HL-60 (cell line): ENCODE measurements at regions not wholly inside any gene's neighbourhood (a gene's known extent, or its start where the extent isn't known, plus 50 kb on each side); places are given as distances from the start of the nearest gene placed in this dataset.

Experiments
- DNase-seq, 2 experiments: peaks; one replicate each; pipeline ENCODE4 v3.0.0-alpha.2; 2010 to 2020; ENCODE audit warnings: low read depth in 1 of 2, low spot score in 1 of 2
- H3K27ac ChIP-seq: fragments of 250-450 bp; sonication (Bioruptor Pico); replicated peaks from 2 replicates; pipeline ENCODE4 v1.5.1; 2020; ENCODE audit warnings: mild to moderate bottlenecking, moderate library complexity
- H3K27me3 ChIP-seq: fragments of 250-450 bp; sonication (Bioruptor Pico); 2 replicates; pipeline ENCODE4 v1.5.1; 2021; ENCODE audit warnings: mild to moderate bottlenecking, moderate library complexity; ENCODE audit not compliant: insufficient read depth, poor library complexity, severe bottlenecking
- H3K4me3 ChIP-seq: replicated peaks from 2 replicates; pipeline ENCODE4 v1.5.1; 2011; ENCODE audit warnings: mild to moderate bottlenecking, control low read depth, low read length; ENCODE audit not compliant: insufficient read depth
- GABPA ChIP-seq: IDR thresholded peaks from 2 replicates; pipeline ENCODE4 v1.6.1; 2012; ENCODE audit warnings: low read depth
- POLR2AphosphoS5 ChIP-seq: IDR thresholded peaks from 2 replicates; pipeline ENCODE4 v1.6.1; 2012; ENCODE audit warnings: low read depth
- SPI1 ChIP-seq: IDR thresholded peaks from 2 replicates; pipeline ENCODE4 v1.6.1; 2012; ENCODE audit warnings: low read depth, mild to moderate bottlenecking, borderline replicate concordance
- TF ChIP-seq, protein P1 (sequence below): IDR thresholded peaks from 2 replicates; pipeline ENCODE4 v1.6.1; 2012; ENCODE audit warnings: low read depth; ENCODE audit not compliant: insufficient replicate concordance
- TF ChIP-seq, protein P2 (sequence below): IDR thresholded peaks from one replicate; pipeline ENCODE4 v1.5.1; 2011; ENCODE audit warnings: low read length, control low read depth, inconsistent platforms; ENCODE audit not compliant: insufficient read depth

DNA sequence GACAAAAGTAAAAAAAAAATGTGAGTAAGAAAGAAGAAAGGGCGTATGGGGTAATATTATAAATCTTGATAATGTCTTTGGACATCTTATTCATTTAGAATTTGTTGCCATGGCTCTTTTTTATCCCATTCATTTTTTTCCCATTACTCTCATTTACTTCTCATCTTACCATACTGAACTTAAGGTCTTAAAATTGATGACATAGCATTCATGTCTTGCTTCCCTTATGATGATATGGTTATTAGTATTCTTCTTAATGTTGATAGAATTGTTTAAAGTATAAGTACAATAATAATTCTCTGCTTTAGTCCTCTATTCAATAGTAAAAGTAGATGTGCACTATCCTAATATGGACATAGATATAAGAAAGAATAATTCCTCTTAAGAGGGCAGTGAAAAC is 204.1 kb upstream of the KLF12 start:
- DNase-seq, result no peak
- TF ChIP-seq POLR2AphosphoS5 (no peak), SPI1 (no peak), GABPA (no peak)
- TF ChIP-seq, protein P1, sequence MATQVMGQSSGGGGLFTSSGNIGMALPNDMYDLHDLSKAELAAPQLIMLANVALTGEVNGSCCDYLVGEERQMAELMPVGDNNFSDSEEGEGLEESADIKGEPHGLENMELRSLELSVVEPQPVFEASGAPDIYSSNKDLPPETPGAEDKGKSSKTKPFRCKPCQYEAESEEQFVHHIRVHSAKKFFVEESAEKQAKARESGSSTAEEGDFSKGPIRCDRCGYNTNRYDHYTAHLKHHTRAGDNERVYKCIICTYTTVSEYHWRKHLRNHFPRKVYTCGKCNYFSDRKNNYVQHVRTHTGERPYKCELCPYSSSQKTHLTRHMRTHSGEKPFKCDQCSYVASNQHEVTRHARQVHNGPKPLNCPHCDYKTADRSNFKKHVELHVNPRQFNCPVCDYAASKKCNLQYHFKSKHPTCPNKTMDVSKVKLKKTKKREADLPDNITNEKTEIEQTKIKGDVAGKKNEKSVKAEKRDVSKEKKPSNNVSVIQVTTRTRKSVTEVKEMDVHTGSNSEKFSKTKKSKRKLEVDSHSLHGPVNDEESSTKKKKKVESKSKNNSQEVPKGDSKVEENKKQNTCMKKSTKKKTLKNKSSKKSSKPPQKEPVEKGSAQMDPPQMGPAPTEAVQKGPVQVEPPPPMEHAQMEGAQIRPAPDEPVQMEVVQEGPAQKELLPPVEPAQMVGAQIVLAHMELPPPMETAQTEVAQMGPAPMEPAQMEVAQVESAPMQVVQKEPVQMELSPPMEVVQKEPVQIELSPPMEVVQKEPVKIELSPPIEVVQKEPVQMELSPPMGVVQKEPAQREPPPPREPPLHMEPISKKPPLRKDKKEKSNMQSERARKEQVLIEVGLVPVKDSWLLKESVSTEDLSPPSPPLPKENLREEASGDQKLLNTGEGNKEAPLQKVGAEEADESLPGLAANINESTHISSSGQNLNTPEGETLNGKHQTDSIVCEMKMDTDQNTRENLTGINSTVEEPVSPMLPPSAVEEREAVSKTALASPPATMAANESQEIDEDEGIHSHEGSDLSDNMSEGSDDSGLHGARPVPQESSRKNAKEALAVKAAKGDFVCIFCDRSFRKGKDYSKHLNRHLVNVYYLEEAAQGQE, result no peak
- TF ChIP-seq, protein P2, sequence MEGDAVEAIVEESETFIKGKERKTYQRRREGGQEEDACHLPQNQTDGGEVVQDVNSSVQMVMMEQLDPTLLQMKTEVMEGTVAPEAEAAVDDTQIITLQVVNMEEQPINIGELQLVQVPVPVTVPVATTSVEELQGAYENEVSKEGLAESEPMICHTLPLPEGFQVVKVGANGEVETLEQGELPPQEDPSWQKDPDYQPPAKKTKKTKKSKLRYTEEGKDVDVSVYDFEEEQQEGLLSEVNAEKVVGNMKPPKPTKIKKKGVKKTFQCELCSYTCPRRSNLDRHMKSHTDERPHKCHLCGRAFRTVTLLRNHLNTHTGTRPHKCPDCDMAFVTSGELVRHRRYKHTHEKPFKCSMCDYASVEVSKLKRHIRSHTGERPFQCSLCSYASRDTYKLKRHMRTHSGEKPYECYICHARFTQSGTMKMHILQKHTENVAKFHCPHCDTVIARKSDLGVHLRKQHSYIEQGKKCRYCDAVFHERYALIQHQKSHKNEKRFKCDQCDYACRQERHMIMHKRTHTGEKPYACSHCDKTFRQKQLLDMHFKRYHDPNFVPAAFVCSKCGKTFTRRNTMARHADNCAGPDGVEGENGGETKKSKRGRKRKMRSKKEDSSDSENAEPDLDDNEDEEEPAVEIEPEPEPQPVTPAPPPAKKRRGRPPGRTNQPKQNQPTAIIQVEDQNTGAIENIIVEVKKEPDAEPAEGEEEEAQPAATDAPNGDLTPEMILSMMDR, result no peak
- Histone ChIP-seq H3K4me3 (no peak overlapping the region), H3K27me3 (no peaks in the 10 kb centered on the region), H3K27ac (no peak overlapping the region)

DNA sequence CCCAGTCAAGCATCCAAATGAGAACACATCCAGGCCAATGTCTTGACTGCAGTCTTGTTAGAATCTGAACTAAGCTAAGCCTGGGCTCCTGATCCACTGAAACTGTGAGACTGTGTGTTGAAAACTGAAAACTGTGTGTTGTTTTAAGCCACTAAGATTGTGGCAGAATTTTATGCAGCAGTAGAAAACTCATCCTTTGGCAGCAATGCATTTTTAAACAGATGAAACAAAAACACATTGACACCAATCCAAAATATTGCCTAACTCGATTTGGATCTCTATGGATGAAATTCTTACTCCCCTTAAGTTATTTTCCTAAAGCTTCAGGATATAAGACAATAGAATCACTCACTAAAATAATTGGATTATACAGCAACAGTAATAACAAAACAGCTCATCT is 202.3 kb upstream of the KLF12 start:
- Histone ChIP-seq H3K4me3 (no peak overlapping the region), H3K27me3 (no peaks in the 10 kb centered on the region), H3K27ac (no peak overlapping the region)
- TF ChIP-seq, protein P1, result no peak
- TF ChIP-seq POLR2AphosphoS5 (no peak), SPI1 (no peak), GABPA (no peak)
- TF ChIP-seq, protein P2, result no peak
- DNase-seq, result no peak

DNA sequence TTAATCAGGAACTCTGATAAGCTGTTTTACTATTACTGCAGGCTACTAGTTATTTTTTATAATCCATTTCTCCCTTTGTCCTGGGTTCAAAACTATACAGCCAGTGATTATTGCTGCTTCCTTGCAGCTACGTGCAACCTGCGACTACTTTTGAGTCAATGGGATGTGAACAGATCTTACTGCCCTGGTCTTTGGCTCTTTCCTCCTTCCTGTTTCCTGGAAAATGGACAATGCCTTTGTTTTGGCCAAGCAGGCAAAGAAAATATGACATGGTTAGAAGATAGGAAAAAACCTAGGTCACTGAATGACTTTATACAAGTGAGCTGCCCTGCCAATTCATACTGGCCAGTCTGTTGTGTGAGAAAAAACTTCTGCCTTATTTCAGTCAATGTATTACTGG is 201.2 kb upstream of the KLF12 start:
- no peaks in the 10 kb centered on the region for H3K27me3 ChIP-seq
- DNase-seq, result no peak
- TF ChIP-seq, protein P2, result no peak
- TF ChIP-seq, protein P1, result no peak
- TF ChIP-seq POLR2AphosphoS5 (no peak), GABPA (no peak), SPI1 (no peak)
- no peak overlapping the region for H3K4me3 ChIP-seq
- no peak overlapping the region for H3K27ac ChIP-seq
